ENCODE measurements at regions not wholly inside any gene's neighbourhood (a gene's known extent, or its start where the extent isn't known, plus 50 kb on each side); places are given as distances from the start of the nearest gene placed in this dataset.

DNA sequence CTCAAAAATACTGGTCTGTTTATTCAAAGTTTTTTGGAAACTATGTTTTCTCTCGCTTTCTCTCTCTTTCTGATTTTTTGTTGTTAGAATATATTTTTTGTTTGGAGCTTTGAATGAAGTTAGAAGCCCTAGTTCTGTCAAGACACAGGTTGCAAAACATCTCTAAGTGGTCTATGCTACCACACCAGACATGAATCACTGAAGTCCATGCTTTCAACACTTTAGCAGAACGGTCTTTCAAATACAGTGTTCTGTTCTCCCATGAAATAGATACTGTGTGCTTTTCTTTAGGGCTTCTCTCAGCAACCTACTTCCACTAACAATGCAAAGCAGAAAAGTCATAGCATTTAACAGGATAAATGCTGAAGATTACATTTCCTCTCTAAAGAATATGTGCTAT lies 392.5 kb downstream of the TMEM167A start:
- H3K27ac Mint-ChIP-seq = no peak overlapping the region
- no peak overlapping the region for H3K4me3 Mint-ChIP-seq
- no peaks in the 10 kb centered on the region for H3K4me1 Mint-ChIP-seq (ENCODE audit: low read depth)
- no peaks in the 10 kb centered on the region for H3K9me3 Mint-ChIP-seq
- H3K36me3 Mint-ChIP-seq (ENCODE audit: low read depth) = no peaks in the 10 kb centered on the region
- no peak for DNase-seq
- H3K27me3 Mint-ChIP-seq = no peaks in the 10 kb centered on the region

DNA sequence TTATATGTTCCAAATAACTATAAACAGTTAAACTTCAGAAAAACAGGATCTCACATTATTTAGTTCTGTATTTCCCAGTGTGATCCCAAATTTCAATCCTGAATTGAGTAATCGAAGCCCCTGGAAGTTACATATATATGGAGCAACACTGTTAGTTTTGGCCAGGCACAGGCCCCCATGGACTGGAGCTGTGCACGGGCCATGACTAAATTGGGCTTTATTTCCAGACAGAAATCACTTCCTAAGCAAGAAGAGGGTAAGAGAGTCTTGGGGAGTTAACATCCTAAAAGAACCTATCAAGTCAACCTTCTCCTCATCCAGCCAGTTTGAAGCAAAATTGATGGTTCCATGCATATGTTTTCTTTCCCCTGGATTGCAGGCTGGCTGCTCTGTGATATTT lies 393.0 kb downstream of the TMEM167A start:
- H3K27me3 Mint-ChIP-seq = no peaks in the 10 kb centered on the region
- no peaks in the 10 kb centered on the region for H3K9me3 Mint-ChIP-seq
- no peaks in the 10 kb centered on the region for H3K4me1 Mint-ChIP-seq (ENCODE audit: low read depth)
- H3K4me3 Mint-ChIP-seq = no peak overlapping the region
- H3K27ac Mint-ChIP-seq = no peak overlapping the region
- no peaks in the 10 kb centered on the region for H3K36me3 Mint-ChIP-seq (ENCODE audit: low read depth)
- no peak for DNase-seq

DNA sequence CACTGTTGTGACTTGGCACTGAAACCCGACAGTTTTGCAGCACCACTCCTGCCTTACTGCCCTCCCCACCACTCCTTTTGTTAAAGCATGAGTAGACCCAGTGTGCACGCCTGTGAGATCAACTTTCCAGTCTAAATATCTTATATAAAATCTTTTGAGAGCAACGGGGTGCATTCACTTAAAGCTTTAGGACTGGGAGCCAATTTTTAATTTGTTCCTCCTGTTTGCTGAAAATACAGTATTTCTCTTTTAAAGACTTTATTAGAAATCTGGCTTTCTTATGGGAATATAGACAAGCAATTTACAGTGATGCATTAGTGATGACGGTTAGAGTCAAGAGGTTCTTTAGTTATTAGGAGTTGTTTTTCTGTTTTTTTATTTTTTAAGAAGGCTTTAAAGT lies 397.5 kb downstream of the TMEM167A start:
- Mint-ChIP-seq H3K9me3 (peaks cover 7% of the 10 kb centered on the region), H3K36me3 (ENCODE audit: low read depth) (peaks cover 3% of the 10 kb centered on the region), H3K4me3 (no peak overlapping the region), H3K4me1 (ENCODE audit: low read depth) (peaks cover 26% of the 10 kb centered on the region), H3K27me3 (no peaks in the 10 kb centered on the region), H3K27ac (no peak overlapping the region)
- no peak for DNase-seq

DNA sequence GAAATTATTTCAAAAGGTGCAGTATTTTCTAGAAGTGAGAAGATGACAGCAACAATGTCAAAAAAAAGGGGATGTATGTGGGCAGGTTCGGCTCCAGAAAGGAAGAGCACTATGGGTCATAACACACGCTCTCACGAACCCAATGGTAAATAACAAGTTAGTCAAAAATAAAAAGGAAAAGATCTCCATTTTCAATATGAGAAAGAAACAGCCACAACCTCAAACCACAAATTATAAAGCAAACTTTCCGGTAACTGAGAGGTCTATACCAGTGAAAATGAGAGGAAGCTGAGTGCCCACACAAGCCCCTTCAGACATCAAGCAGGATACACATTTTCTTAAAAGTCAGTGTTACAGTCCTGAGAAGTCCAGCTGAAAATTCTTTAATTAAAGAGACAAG lies 398.5 kb upstream of the RPS23 start:
- no peak for DNase-seq
- peaks cover 11% of the 10 kb centered on the region for H3K9me3 Mint-ChIP-seq
- peaks cover 3% of the 10 kb centered on the region for H3K36me3 Mint-ChIP-seq (ENCODE audit: low read depth)
- peaks cover 3% of the 10 kb centered on the region for H3K27me3 Mint-ChIP-seq
- H3K27ac Mint-ChIP-seq = peak overlapping the region; percentile 89
- peaks cover 45% of the 10 kb centered on the region for H3K4me1 Mint-ChIP-seq (ENCODE audit: low read depth)
- H3K4me3 Mint-ChIP-seq = peak overlapping the region; percentile 41

DNA sequence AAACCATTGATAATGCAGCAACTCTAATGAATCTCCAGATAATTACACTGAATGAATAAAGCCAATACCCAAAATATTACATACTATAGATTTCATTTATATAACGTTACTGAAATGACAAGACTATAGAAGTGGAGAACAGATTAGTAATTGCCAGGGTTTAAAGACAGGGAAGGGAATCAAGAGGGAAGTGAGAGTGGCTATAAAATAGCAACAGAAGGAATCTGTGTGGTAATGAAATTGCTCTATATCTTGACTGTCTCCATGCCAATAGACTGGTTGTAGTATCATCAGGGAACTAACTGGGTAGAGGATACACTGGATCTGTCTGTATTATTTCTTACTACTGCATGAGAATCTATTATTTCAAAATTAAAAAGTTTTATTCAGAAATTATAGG lies 396.5 kb upstream of the RPS23 start:
- Mint-ChIP-seq H3K36me3 (ENCODE audit: low read depth) (peaks cover 3% of the 10 kb centered on the region), H3K4me1 (ENCODE audit: low read depth) (peaks cover 47% of the 10 kb centered on the region), H3K9me3 (peaks cover 11% of the 10 kb centered on the region), H3K27ac (no peak overlapping the region), H3K27me3 (peaks cover 3% of the 10 kb centered on the region), H3K4me3 (no peak overlapping the region)
- no peak for DNase-seq

DNA sequence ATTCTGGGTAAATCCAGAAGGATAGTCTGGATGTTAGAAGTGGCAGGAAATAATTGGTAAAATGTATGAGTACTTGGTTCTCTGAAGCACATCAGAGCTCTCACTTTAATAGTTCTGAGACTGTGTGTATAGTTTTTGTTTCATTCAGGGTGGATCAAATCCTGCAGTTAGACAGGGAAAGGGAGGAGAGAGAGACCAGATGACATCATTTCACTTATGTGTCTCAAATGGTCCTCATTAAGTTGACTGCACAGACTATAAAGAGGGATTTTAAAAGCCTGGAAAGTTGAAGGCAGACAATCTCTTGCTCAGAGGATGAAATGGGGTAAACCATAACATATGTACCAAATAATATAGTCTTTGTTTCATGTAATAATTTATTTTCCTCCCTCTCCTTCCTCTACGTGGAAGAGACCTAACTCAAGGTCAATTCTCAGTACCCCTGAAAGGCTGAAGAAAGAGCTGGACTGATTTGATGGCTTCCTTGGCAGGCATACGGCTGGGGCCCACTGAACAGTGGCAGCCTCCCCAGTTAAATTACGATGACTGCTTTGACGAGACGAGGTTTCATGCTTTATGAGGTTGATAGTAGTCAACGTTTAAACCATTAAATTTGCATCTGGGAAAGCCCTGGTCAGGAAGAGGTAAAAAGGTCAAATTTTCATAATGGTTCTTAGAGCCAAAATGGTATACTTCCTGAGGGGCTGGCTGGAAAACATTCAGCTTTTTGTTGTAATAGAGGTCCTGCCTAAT lies 395.1 kb upstream of the RPS23 start:
- DNase-seq = no peak
- no peak overlapping the region for H3K27ac Mint-ChIP-seq
- H3K27me3 Mint-ChIP-seq = peaks cover 3% of the 10 kb centered on the region
- peaks cover 47% of the 10 kb centered on the region for H3K4me1 Mint-ChIP-seq (ENCODE audit: low read depth)
- H3K4me3 Mint-ChIP-seq = no peak overlapping the region
- H3K9me3 Mint-ChIP-seq = peaks cover 11% of the 10 kb centered on the region
- H3K36me3 Mint-ChIP-seq (ENCODE audit: low read depth) = peaks cover 3% of the 10 kb centered on the region

DNA sequence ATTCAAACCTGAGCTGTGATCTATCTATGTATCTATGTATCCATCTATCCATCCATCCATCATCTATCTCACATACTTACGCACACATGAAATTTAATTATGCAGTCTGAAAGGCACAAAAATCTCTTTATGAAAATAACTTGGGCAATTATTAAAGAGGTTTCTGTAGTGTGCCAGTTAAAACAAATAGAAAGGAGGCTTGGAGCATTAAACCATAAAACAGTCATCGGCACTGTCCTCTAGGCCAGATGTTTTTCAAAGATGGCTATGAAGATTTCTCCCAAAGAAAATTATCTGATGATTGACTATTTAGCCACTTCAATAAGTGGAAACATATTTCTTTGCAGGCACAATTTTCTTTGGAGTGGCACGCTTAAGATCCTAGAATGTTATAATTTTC lies 392.5 kb upstream of the RPS23 start:
- peaks cover 28% of the 10 kb centered on the region for H3K4me1 Mint-ChIP-seq (ENCODE audit: low read depth)
- no peak for DNase-seq
- H3K36me3 Mint-ChIP-seq (ENCODE audit: low read depth) = no peaks in the 10 kb centered on the region
- peaks cover 8% of the 10 kb centered on the region for H3K27me3 Mint-ChIP-seq
- H3K9me3 Mint-ChIP-seq = peaks cover 11% of the 10 kb centered on the region
- H3K27ac Mint-ChIP-seq = no peak overlapping the region
- no peak overlapping the region for H3K4me3 Mint-ChIP-seq

DNA sequence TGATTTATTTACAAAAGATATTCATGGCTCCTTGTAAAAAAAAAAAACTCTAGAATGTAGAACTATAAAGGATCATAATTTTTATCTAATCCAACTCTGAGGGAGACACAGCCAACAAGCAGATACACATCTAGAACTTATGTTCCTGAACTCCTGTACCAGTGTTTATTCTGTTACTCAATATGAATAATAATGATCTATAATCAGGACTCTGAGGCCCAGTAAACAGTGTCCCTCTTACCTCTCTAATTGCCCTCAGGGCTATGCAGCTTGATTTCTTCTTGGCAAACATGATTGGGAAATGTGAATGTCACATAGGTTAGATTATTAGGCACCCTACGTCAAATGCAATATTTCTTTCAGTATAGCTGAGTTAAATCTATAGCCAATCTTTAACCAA lies 391.6 kb upstream of the RPS23 start:
- Mint-ChIP-seq H3K9me3 (peaks cover 5% of the 10 kb centered on the region), H3K36me3 (ENCODE audit: low read depth) (no peaks in the 10 kb centered on the region), H3K27me3 (peaks cover 8% of the 10 kb centered on the region), H3K4me3 (no peak overlapping the region), H3K4me1 (ENCODE audit: low read depth) (peaks cover 21% of the 10 kb centered on the region), H3K27ac (no peak overlapping the region)
- no peak for DNase-seq

DNA sequence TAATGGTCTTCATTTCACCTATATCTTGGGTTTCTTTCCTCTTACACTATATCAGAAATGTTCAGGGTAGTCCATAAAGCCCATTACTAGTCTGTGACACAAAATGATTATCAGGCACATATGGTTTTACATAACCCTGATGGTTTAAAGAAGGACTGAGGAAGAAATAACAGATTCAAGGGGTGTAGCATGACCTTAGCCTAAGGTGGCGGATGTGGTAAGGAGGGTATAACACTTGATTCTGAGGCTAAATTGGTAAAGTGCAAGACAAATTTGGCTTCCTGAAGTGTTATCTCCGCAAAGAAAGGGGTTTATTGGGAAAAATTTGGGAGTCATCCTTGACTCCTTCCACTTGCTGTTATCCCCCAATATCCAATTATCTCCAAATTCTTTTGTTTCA lies 388.2 kb upstream of the RPS23 start:
- Mint-ChIP-seq H3K27me3 (peaks cover 5% of the 10 kb centered on the region), H3K27ac (no peak overlapping the region), H3K9me3 (no peaks in the 10 kb centered on the region), H3K4me3 (no peak overlapping the region), H3K4me1 (ENCODE audit: low read depth) (peaks cover 2% of the 10 kb centered on the region), H3K36me3 (ENCODE audit: low read depth) (no peaks in the 10 kb centered on the region)
- no peak for DNase-seq

DNA sequence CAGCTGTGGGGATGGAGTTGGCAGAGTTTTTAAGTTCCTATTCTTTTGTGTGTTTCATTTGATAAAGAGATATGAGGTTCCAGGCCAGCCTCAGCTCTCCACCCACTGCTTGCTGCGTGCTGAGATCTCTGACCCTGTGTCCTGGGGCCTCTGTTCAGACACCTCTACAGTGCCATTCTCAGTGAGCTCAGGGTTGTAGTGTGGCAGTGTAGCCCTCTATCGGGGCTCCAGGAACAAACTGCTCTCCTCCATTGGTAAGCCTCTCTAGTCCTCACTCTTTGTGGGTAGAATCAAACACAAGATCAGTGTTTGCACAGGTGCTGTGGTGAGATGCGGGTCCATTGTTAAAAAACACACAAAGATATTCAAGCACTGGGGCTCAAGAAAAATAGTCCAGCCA lies 386.6 kb upstream of the RPS23 start:
- Mint-ChIP-seq H3K4me3 (no peak overlapping the region), H3K36me3 (ENCODE audit: low read depth) (no peaks in the 10 kb centered on the region), H3K9me3 (no peaks in the 10 kb centered on the region), H3K27ac (no peak overlapping the region), H3K4me1 (ENCODE audit: low read depth) (no peaks in the 10 kb centered on the region), H3K27me3 (peaks cover 5% of the 10 kb centered on the region)
- DNase-seq = no peak

DNA sequence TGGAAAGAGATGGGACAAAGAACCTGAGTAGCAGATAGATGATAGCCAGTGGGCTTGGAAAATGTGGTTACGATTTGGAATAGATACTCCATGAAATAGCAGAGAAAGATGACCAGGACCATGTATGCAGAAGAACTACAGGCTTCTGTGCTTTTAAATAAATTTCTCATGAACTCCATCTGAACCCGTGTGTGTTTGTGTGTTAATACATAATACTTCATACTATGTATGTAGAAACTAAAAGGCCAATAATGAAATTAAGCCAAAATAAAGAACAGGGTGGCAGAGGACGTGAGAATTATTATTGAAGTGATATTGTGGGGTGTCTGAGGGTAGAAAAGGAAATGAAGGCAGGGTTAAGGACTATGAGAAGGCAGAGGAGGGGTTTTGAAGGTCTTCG lies 385.1 kb upstream of the RPS23 start:
- H3K36me3 Mint-ChIP-seq (ENCODE audit: low read depth) = no peaks in the 10 kb centered on the region
- no peak overlapping the region for H3K27ac Mint-ChIP-seq
- no peak overlapping the region for H3K4me3 Mint-ChIP-seq
- peaks cover 5% of the 10 kb centered on the region for H3K27me3 Mint-ChIP-seq
- no peak for DNase-seq
- H3K9me3 Mint-ChIP-seq = no peaks in the 10 kb centered on the region
- H3K4me1 Mint-ChIP-seq (ENCODE audit: low read depth) = no peaks in the 10 kb centered on the region

DNA sequence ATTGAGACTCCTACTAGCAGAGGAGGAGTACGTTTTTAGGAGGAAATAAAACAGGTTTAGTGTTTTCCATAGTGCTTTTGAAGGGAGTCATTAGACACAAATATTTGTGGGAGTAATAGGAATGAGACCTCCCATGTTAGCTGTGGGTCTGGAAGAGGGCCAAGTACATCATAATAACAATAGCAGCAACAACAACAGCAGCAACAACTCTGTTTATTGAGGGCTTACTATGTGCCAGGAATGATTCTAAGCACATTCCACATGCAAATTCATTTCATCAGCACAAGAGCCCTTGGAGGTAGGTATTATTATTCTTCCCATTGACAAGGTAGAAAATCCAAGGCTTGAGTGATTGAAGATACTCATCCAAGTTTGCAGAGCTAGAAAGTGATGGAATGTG lies 384.2 kb upstream of the RPS23 start:
- no peaks in the 10 kb centered on the region for H3K9me3 Mint-ChIP-seq
- no peaks in the 10 kb centered on the region for H3K4me1 Mint-ChIP-seq (ENCODE audit: low read depth)
- H3K36me3 Mint-ChIP-seq (ENCODE audit: low read depth) = no peaks in the 10 kb centered on the region
- peaks cover 5% of the 10 kb centered on the region for H3K27me3 Mint-ChIP-seq
- no peak overlapping the region for H3K27ac Mint-ChIP-seq
- DNase-seq = no peak
- no peak overlapping the region for H3K4me3 Mint-ChIP-seq

DNA sequence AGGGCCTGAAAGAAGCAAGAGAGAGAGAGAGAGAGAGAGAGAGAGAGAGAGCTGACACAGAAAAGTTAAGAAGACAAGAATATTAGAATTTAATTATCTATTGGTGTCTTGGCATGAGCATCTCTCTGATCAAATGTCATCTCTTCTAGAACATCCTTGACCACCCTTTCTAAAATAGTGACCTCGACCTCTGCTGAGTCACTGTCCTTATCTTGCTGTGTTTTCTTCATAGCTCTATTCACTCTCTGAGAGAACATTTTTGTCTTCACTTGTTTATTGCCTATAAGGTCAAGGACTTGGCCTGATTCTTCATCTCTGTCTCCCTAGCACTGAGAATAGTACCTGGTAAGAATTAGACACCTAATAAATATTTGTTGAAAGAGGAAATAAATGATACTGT lies 383.8 kb upstream of the RPS23 start:
- Mint-ChIP-seq H3K27me3 (peaks cover 3% of the 10 kb centered on the region), H3K9me3 (no peaks in the 10 kb centered on the region), H3K4me1 (ENCODE audit: low read depth) (no peaks in the 10 kb centered on the region), H3K4me3 (no peak overlapping the region), H3K27ac (no peak overlapping the region), H3K36me3 (ENCODE audit: low read depth) (no peaks in the 10 kb centered on the region)
- no peak for DNase-seq

DNA sequence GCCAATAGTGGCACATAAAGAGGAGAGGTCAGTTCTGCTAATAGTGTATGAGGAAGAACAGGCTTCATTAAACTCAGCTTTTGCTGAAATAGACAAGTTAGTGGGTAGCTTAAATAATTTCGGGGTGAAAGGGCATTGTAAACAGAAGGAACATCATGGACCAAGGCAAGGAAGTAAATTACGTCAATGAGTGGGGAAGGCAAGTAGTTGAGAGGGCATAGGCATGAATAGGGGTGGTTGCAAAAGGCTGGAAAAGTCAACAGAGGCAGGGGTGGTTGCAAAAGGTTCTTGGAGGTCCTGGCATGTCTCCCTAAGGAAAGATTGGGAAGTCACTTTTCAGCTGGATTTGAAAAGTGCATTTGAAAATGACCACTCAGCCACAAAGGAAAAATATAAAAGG lies 383.3 kb upstream of the RPS23 start:
- no peaks in the 10 kb centered on the region for H3K9me3 Mint-ChIP-seq
- H3K36me3 Mint-ChIP-seq (ENCODE audit: low read depth) = no peaks in the 10 kb centered on the region
- H3K4me3 Mint-ChIP-seq = no peak overlapping the region
- no peak overlapping the region for H3K27ac Mint-ChIP-seq
- DNase-seq = no peak
- no peaks in the 10 kb centered on the region for H3K4me1 Mint-ChIP-seq (ENCODE audit: low read depth)
- no peaks in the 10 kb centered on the region for H3K27me3 Mint-ChIP-seq

DNA sequence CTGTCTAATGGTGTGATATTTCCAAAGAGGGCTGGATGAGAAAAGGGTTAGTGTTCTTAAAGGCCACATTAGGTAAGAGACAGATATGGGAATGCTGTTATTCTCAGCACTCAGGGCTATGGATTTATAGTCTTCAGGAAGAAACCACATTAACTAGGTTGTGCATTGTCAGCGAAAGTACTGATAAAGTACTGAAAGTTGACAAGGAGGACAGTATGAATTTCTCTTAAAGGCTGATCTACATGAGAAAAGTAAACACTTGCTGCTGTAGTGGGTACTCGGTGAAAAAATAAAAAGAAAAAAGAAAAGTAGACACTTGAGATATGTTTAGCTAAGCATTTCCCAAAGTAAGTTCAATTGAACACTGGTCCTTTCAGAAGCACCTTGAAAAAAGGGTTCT lies 381.0 kb upstream of the RPS23 start:
- Mint-ChIP-seq H3K9me3 (no peaks in the 10 kb centered on the region), H3K27ac (no peak overlapping the region), H3K27me3 (peaks cover 9% of the 10 kb centered on the region), H3K4me1 (ENCODE audit: low read depth) (peaks cover 1% of the 10 kb centered on the region), H3K4me3 (no peak overlapping the region), H3K36me3 (ENCODE audit: low read depth) (no peaks in the 10 kb centered on the region)
- no peak for DNase-seq
